KG1 (cell line): ENCODE measurements at regions not wholly inside any gene's neighbourhood (a gene's known extent, or its start where the extent isn't known, plus 50 kb on each side); places are given as distances from the start of the nearest gene placed in this dataset.

Source experiments
- DNase-seq: peaks from one replicate; lab custom pipeline; 2025; lab: John Stamatoyannopoulos, UW

DNA sequence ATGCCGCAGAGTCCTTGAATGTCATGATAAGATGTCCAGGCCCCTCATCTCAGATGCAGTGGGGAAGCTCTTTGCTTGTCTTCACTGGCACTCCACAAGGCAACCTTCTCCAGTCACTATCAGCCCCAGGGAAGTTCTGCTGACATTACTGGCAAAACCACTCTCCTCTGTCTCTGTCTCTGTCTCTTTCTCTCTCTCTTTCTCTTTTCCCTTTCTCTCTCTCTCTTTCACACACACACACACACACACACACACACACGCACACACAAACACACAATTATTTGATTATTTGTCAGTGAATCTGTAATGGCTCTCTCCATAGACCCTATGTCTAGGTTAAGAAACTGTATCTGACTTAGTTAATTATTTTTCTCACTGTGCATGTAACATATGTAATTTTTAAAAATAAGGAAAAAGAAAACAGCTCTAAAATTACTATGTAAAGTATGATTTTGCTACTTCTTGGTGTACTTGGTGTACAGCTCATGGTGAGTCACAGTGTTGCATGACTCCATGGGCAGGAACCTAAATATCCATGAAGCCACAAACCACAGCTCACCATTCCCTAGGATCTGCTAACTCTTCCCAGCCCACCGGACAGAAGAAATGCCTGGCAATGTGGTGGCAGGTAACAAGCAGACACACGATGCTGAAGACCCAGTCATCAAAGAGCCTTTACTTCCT, 594.9 kb upstream of the ID2 start:
- DNase-seq: no peak

DNA sequence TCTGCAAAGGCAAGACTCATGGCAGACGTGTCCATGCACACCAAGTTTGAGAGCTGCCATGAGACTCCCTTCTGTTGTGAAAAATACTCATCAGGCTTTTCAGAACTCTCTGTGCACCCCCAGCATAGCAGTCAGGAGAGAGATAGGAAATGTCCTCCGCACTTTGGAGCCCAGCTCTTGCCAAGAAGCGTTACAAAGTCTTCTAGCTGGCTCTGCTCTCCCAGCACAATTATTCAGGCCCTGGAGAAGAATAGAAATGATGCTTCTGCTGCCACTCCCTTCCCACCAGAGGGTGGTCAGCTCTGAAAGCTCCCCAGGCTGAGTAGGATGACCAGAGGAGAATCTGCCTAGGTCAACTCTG, 594.4 kb upstream of the ID2 start:
- DNase-seq: no peak

DNA sequence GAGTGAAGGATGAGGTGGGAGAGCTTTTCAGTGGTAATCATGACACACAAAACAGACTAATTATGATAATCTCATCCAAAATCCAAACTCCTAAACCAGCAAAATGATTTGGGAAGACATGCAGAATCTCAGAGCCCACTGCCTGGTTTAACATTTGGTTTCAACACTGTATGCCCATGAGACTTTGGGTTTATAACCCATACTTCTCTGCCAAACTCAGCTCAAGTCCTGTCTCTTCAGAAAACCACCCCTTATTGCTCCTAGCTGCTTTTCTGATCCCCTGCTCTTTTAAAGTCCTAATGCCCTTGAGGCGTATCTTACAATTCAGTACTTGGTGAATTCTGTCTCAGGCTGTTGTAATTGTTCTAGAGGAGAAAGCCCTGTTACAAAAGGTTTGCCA, 593.0 kb upstream of the ID2 start:
- no peak for DNase-seq

DNA sequence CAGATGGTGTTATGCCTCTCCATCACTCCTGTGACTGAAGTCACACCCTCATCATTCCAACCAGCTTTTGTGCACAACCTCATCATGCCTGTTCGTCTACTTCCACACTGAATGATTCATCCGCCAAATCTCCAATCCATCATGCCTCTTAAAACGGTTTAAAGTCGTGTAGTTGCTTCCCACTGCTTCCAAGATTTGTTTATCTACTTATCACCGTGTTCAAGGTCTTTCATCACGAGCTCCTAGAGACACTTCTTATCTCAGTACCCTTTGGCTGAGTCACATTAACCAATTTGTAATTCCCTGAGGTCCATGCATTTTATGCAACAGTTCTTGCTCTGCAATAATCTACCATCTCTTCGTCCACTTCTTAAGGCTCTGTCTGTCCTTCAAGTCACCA, 592.3 kb upstream of the ID2 start:
- DNase-seq: no peak

DNA sequence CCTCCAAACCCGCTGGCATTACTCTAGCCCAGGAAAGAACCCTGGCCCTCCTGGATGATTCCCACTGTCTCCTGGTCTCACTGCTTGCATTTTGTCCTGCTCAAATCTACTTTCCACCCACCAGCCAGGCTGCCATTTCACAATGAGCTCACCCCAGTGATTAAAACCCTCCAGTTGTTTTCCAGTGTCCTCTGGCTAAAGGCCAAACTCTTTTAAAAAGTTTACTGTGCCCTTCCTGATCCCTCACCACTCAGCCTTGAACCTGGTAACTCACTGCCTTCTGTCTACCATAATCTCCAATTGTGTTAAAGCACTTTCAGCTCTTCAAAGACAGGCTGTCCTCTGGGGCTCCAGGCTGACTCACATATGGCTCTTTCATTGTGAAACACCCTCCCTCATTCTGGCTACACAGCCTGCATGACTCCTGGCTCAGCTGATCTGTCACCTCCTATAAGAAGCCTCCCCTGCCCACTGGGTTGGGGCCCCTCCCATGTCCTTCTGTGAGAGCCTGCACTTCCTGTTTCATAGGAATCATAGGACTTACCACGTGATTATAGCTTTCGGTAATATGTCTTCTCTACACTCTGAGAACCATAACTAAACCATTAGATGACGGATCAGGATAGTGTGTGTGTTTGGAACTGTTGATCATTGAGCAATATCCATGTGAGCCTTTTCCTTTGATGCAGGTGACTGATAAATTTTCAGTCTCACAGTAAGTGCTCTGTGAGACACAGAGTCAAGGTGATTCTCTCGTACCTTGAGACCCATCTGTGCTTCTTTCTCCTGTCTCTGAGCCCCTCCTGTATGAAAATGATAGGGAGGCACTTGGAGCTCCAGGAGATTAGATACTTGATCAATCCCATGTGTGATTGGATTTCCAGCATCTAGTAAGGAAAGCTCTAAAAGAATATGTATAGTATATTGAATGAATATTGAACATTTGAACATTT, 590.8 kb upstream of the ID2 start:
- DNase-seq: no peak

DNA sequence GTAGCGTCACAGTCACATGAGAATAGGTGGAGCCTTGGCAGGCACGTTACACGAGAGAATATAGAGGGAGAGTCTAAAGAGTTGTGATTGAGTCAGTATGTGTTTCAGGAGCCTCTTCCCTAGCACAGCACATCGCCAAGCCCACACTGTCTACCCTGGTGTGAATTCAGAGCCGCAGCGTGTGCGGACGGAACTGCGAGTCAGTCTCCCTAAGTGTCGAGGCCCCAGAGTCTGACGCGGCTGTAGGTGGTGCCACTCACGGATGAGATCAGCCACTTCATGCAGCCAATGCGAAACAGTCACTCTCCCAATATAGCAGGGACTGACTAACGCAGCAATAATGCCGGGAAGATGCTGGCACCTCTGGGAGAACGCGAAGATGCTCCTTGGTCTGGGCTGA, 587.3 kb upstream of the ID2 start:
- DNase-seq: no peak

DNA sequence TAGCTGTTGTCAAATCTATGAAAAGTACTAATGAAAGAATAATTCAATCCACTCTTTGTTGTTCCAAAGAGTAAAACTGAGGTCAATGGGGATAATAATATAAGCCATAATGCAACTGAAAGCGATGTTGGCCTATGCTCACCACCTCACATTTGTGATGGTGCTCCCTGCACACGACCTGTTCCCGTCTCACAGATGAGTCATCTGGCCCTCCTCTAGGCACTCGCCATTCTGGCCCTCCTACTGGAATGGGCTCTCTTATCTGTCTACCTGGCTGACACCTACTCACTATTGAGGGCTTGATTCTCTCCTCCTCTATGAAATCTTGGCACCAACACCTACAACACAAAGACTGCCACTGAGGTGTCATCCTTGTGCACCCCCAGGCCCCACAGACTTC, 585.9 kb upstream of the ID2 start:
- DNase-seq: no peak

DNA sequence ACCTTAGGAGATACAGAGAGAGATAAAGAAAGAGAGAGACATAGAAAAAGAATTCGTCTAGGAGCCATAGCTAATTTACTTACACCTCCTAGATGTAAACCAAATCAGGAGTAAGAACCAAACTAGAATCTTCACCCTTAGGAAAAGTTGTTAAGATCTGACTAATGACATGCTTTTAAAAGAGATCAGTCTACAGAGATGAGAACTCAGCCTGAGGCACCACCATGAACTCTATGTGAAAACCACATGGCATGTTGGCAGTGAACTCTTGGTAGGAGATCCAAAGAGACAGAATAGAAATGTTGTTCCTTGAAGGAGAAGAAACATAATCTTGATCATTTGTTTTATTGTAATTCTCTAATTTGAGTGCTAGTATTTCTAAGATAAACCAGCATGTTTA, 585.4 kb upstream of the ID2 start:
- DNase-seq: no peak

DNA sequence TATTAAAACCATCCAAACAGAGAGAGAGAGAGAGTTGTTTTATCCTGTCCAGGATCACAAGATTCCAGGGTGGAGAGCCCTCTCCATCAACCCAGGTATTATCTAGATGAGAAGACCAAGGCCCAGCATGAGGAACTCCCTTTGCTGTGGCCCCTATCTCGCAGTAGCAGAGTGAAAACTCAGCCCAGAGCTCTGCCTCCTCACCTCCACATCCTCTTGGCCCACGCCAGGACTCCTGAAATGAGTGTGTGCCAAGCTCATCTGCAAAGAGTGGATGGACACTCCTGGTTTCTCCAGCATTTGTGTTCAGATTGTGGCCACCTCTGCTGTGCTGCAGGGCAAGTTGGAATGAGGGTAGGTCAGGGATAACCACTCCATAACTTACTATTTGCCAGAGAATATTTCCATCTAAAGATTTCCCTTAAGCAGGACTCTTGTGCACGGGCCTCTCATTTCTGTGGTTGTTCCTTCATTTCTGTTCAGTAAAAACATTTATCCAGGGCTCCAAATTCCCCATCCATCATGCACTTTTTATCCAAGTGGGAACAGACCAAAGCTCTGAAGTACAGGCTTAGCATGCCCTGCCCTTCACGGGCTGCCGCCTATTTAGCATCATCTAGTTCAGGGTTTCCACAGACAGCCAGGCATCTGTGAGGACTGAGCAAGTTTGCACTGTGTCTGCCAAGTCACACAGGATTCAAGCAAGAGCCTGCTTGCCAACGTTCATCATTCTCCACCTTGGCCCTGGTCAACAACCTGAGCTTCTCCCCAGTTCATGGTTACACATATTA, 583.2 kb upstream of the ID2 start:
- no peak for DNase-seq

DNA sequence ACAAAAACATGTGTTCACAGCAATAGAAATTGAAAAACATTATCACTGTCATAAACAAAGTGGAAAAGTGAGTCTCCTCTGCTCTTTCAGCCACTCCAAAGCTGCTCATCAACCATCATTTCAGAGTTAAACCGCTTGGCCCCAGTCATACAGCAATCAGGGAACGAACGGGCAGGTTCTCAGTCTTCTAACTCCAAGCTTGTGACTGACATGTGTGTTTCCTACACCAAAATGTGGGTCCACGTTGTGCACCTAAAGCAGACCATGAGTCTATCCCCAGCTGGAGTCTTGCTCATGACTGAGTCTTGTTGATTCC, 582.6 kb upstream of the ID2 start:
- DNase-seq: no peak

DNA sequence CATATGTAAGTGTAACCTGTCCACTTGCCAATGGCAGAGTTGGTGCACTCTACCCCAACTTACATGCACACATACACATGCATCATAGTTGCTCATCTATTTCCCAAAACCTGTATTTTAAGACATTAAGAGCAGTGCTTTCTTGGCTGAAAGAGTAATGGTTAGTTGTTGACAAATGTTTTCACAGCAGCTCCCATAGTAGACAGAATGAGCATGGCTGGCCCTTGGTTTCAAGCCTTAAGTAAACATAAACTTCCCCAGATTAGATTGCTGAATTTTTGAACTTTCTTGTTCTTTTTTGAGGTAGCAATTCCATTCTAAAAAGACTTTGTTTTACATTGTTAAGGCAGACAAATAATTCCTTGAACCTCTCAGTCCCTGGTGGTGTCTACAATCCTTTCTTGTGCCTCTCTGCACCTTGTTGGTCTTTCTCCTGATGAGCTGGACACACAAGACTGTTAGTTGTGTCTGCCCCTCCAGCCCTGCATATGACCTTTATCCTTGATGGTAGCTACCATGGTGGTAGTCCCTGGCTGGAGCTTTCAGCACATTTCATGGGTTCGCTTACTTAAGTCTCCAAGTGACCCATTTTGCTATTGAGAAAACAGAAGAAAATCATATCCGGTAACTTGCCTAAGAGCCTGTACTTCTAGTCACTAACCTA, 580.1 kb upstream of the ID2 start:
- no peak for DNase-seq

DNA sequence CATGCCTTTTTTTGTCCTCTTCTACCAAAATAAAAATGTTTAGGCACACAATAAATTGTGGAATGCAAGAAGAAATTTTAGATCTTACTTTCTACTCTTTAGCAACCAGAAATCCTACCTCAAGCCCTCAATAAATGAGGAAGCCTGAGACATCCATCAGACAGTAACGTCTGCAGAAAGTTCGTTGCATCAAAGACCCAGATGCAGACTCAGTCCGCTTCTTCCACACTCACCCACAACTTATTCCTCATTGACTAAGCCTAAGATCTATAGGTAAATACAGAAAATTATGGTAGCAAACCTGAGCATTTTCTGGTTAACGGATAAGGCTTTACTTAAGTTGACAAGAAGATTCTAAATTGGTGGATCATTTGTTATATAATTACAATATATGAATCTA, 579.4 kb upstream of the ID2 start:
- DNase-seq: no peak

DNA sequence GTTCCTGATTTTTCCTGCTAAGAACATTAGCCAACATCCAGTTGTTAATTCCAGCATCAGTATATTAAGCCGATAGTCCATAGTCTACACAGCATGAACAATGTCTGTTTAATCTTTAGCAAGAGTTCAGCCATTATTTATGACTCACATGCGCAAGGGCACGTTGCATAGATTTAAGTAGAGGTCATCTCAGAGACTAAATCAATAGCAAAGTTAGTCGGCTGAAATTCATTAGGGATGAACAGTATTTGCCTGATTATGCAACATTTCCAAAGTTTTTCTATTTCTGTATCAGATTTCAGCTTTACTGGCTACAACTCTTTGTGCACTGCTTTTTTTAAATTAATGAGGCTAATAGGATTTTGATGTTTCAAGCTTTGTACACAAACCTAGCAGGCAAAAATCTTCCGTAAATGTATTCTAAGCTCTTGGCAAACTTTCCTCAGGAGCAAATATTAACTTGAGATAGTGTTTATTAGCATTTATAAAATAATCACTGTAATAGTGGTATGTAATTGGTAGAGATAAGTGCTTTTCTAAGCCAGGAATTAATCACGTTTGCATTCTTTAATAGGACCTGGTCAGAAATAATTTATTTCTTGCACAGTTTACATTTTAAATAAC, 578.7 kb upstream of the ID2 start:
- DNase-seq: no peak

DNA sequence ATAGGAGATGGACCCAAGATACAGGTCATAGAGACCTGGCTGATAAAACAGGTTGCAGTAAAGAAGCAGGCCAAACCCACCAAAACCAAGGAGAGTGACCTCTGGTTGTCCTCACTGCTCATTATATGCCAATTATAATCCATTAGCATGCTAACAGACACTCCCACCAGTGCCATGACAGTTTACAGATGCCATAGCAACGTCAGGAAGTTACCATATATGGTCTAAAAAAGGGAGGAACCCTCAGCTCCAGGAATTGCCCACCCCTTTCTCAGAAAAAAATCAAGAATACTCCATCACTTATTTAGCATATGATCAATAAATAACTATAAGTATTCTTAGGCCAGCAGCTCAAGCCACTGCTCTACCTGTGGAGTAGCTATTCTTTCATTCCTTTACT, 574.7 kb upstream of the ID2 start:
- no peak for DNase-seq

DNA sequence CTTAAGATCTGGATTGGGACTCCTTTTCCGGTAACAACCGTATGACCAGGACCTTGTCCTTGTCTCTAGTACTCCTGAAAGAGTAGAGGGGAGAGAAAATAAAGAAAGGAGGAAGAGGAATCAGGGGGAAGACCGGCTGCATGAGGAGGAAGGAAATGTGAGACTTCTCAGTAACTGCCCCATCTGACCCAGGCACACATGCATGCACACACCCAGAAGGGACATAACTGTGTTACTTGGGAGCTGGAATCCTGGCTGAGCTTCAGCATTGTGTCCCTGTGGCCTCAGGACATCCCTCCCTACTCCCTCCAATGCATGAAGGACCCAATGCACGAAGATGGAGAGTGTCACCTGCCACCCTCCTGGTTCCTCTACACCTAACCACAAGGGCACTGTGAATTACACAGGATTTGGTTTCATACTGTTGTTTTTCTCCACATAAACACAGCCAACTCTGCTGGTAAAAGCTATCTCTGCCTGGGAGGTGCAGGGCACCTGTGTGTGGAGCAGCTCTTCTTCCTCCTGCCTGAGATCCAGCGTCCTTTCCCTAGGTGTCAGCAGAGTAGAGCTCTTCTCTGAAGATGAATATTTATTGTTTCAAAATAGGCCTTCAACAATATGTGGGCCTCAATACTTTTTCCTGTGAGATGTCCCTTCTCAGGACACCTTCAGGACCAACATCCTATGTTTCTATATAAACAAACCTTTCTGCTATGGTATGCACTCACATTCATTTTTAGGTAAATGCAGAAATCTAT, 574.1 kb upstream of the ID2 start:
- DNase-seq: no peak

DNA sequence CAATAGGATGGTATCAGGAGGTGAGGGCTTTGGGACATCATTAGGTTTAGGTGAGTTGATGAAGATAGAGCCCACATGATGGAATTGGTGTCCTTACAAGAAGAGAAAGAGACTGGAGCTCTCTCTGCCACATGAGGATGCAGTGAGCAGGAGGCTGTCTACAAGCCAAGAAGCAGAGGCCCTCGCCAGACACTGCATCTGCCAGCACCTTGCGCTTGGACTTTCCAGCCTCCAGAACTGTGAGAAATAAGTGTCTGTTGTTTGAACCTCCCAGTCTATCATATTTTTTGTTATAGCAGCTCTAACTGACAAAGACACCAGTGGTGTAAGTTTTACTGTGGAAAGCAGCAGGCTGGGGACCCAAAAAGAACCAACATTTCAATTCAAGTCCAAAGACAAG, 571.1 kb upstream of the ID2 start:
- no peak for DNase-seq

DNA sequence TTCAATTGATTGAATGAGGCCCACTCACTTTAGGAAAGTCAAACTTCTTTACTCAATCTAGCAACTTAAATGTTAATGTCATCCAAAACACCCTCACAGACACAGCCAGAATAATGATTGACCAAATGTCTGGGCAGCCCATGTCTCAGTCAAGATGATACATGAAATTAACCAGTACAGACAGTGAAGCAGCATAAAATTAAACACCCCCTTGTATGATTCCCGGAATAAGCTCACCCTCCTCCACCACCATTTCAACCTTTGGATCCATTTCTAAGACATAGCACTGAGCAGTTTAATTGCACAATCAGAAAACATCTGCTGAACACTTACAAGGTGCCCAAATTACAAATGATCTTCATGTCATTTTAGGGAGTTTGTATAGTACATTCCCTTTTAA, 570.7 kb upstream of the ID2 start:
- no peak for DNase-seq

DNA sequence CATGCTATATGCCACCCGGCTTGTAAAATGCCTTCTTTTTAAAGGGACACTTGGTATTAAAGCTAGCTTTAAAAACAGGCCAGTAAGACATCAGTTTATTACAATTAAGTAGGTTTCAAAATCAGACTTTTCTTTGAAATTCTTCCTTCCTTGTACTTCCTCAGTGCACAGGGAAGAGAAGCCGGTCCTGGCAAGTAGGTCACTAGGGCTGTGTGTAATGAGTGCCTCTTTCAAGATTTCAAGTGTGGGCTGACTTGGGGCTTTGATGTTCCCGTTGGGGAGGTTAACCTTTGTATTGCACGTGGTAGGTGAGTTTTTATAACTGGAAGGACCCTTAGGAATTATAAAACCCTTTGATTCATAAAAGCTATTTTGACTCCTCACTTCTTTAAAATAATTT, 566.4 kb upstream of the ID2 start:
- DNase-seq: no peak

DNA sequence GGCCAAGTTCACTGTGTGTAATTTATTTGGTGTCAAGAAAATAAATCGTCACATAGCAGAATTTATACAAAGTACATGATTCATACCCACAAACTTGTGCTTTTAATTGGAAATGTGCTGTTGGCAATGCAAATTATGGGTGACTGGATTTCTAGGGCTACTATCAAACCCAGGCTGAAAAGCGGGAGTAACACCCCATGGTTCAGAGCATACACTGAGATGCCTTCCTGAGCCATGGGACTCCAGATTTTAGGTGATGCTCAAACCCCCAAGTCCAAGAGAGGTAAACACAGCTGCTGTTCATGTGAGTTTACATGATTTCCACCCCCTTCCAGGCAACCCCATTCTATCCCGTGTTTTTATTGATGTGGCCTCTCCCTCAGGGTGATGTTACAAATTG, 565.9 kb upstream of the ID2 start:
- no peak for DNase-seq

DNA sequence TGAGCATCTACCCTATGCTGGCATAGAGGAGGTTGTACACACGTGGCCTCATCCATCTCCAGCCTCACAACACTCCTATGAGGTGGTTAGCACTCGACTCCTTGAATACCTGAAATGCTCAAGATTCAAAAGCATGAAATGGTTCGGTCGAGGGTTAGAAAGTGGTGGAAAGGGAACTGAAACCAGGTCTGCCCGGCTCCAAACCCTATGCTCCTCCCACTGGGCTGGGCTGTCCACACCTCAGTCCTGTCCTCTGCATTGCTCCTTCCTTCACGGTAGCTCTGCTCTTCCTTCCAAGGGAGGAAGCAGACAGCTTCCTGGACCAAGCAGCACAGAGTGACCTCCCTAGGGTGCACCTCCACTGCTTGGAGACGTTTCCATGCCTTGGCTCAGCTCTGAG, 565.2 kb upstream of the ID2 start:
- no peak for DNase-seq
